ENCODE measurements at regions not wholly inside any gene's neighbourhood (a gene's known extent, or its start where the extent isn't known, plus 50 kb on each side); places are given as distances from the start of the nearest gene placed in this dataset.

DNA sequence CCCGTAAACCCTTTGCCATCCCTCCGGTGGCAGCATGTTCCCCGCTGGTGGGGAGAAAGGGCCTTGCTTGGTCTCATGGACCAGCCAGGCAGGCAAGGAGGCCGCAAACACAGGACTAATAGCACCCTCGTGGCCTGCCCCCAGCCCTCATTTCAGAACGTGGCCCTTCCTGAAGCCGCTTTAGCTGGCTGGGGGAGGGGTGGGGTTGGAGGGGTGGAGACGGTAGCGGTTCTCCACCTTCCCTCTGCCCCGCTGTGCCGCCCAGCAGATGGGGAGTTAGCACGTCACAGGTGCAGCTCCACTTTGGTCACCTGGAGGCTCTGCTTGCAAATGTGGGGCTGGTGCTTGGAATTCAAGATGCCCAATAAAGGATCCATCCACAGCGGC is 59.3 kb upstream of the URI1 start (continued):
- TF ChIP-seq, protein P1, sequence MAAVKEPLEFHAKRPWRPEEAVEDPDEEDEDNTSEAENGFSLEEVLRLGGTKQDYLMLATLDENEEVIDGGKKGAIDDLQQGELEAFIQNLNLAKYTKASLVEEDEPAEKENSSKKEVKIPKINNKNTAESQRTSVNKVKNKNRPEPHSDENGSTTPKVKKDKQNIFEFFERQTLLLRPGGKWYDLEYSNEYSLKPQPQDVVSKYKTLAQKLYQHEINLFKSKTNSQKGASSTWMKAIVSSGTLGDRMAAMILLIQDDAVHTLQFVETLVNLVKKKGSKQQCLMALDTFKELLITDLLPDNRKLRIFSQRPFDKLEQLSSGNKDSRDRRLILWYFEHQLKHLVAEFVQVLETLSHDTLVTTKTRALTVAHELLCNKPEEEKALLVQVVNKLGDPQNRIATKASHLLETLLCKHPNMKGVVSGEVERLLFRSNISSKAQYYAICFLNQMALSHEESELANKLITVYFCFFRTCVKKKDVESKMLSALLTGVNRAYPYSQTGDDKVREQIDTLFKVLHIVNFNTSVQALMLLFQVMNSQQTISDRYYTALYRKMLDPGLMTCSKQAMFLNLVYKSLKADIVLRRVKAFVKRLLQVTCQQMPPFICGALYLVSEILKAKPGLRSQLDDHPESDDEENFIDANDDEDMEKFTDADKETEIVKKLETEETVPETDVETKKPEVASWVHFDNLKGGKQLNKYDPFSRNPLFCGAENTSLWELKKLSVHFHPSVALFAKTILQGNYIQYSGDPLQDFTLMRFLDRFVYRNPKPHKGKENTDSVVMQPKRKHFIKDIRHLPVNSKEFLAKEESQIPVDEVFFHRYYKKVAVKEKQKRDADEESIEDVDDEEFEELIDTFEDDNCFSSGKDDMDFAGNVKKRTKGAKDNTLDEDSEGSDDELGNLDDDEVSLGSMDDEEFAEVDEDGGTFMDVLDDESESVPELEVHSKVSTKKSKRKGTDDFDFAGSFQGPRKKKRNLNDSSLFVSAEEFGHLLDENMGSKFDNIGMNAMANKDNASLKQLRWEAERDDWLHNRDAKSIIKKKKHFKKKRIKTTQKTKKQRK (IDR thresholded peaks at IDR 0.05; ENCODE audit: low read depth, low read length), result no peak
- no peak for TF ChIP-seq NR2F1 (conservative IDR thresholded peaks at IDR 0.05)
- no peak for TF ChIP-seq DPF2 (IDR thresholded peaks at IDR 0.05)
- no peak for TF ChIP-seq YY1 (IDR thresholded peaks at IDR 0.05; ENCODE audit: low read depth, low read length)
- no peak for TF ChIP-seq ESRRA (IDR thresholded peaks at IDR 0.05; ENCODE audit: low read length)
- TF ChIP-seq, protein P2, sequence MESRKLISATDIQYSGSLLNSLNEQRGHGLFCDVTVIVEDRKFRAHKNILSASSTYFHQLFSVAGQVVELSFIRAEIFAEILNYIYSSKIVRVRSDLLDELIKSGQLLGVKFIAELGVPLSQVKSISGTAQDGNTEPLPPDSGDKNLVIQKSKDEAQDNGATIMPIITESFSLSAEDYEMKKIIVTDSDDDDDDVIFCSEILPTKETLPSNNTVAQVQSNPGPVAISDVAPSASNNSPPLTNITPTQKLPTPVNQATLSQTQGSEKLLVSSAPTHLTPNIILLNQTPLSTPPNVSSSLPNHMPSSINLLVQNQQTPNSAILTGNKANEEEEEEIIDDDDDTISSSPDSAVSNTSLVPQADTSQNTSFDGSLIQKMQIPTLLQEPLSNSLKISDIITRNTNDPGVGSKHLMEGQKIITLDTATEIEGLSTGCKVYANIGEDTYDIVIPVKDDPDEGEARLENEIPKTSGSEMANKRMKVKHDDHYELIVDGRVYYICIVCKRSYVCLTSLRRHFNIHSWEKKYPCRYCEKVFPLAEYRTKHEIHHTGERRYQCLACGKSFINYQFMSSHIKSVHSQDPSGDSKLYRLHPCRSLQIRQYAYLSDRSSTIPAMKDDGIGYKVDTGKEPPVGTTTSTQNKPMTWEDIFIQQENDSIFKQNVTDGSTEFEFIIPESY (IDR thresholded peaks at IDR 0.05), result no peak
- no peak for TF ChIP-seq FOXM1 (IDR thresholded peaks at IDR 0.05; ENCODE audit: low read depth, low read length)
- no peak for TF ChIP-seq NFYA (IDR thresholded peaks at IDR 0.05; ENCODE audit: borderline replicate concordance, low read depth, low read length)

DNA sequence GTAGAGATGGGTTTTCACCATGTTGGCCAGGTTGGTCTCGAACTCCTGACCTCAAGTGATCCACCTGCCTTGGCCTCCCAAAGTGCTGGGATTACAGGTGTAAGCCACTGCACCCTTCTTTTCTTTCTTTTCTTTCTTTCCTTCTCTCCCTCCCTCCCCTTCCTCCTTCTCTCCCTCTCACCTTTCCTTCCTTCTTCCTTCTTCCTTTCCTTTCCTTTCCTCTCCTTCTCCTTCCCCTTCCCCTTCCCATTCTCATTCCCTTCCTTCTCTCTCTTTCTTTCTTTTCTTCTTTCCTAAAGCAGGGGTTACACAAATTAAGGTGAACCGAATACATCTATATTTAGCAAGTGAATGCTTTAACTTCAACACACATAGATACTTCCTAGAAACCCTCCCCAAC is 58.0 kb upstream of the URI1 start:
- intact Hi-C loops (cut with micrococcal nuclease; ENCODE audit: unreplicated experiment), result no loop called here
- Histone ChIP-seq H3K27ac (ENCODE audit: control insufficient read depth, insufficient read depth) (no peak overlapping the region), H3K79me2 (ENCODE audit: control insufficient read depth, insufficient read depth, low read length) (no peaks in the 10 kb centered on the region), H3K9ac (ENCODE audit: control insufficient read depth, insufficient read depth, low read length) (no peak overlapping the region), H3K36me3 (ENCODE audit: control insufficient read depth in 2 of 2, insufficient read depth in 2 of 2, low read length in 1 of 2) (no peaks in the 10 kb centered on the region), H3K27me3 (replicated peaks in 1 of 2; ENCODE audit: control insufficient read depth in 2 of 2, insufficient read depth in 2 of 2, low read length in 1 of 2) (no peaks in the 10 kb centered on the region), H3K9me3 (replicated peaks; ENCODE audit: control insufficient read depth, insufficient read depth, low read length) (no peaks in the 10 kb centered on the region), H3K4me3 (no peak overlapping the region), H4K20me1 (ENCODE audit: control insufficient read depth, insufficient read depth) (no peaks in the 10 kb centered on the region), H3K4me1 (ENCODE audit: control insufficient read depth, insufficient read depth, low read length) (peaks cover 3% of the 10 kb centered on the region; the same call in 1 of the 2 replicates), H2AFZ (ENCODE audit: control insufficient read depth, low read depth, low read length) (no peak overlapping the region), H3K4me2 (ENCODE audit: control insufficient read depth, insufficient read depth) (no peak overlapping the region)
- ChIA-PET CTCF (no interaction called here), SMC1A (ENCODE audit: uncharacterized antibody, unreplicated experiment) (no interaction called here), POLR2A (no interaction called here), RAD21 (ENCODE audit: unreplicated experiment) (interaction anchor here (0.6 to 1.1 kb wide), 2 partner anchors 39 to 154 kb away, joined by 4 read pairs; no protein-coding TSS in a partner anchor)
- in situ Hi-C loops (cut with MboI), result loop anchor here (10.0 kb wide), 1 partner anchor 771 kb away; no protein-coding TSS in a partner anchor
- 21% methylated on average over 2 of the region's 2 CpGs for WGBS (ENCODE audit: insufficient coverage, insufficient replicate concordance, low lambda C conversion rate, missing lambda C conversion rate)
- no peak for TF ChIP-seq POLR2AphosphoS5 (IDR thresholded peaks at IDR 0.05; ENCODE audit: low read length)
- TF ChIP-seq YY1 (IDR thresholded peaks at IDR 0.05; ENCODE audit: low read depth, low read length), result no peak
- BruUV-seq (replicated peaks), result no TSS peak
- FAIRE-seq (no peak), ATAC-seq (no peak), DNase-seq (ENCODE audit: low read depth, low spot score) (no peak)

Data from GM12878 (cell line).